ENCODE measurements at regions not wholly inside any gene's neighbourhood (a gene's known extent, or its start where the extent isn't known, plus 50 kb on each side); places are given as distances from the start of the nearest gene placed in this dataset.
A peak's percentile ranks its signal among the peaks of the same experiment; 100 is the strongest.

- DNase-seq (ENCODE audit: low spot score), result no peak
- in situ Hi-C loops (cut with MboI; ENCODE audit: low sequenced_read_pairs, unreplicated experiment), result no loop called here
- TF ChIP-seq, protein P1, sequence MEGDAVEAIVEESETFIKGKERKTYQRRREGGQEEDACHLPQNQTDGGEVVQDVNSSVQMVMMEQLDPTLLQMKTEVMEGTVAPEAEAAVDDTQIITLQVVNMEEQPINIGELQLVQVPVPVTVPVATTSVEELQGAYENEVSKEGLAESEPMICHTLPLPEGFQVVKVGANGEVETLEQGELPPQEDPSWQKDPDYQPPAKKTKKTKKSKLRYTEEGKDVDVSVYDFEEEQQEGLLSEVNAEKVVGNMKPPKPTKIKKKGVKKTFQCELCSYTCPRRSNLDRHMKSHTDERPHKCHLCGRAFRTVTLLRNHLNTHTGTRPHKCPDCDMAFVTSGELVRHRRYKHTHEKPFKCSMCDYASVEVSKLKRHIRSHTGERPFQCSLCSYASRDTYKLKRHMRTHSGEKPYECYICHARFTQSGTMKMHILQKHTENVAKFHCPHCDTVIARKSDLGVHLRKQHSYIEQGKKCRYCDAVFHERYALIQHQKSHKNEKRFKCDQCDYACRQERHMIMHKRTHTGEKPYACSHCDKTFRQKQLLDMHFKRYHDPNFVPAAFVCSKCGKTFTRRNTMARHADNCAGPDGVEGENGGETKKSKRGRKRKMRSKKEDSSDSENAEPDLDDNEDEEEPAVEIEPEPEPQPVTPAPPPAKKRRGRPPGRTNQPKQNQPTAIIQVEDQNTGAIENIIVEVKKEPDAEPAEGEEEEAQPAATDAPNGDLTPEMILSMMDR (IDR thresholded peaks at IDR 0.05; ENCODE audit: borderline replicate concordance, control extremely low read depth, extremely low read depth, insufficient read depth, missing control alignments), result no peak
Measured at GRCh38 chr3:28949580-28949979, 331.3 kb upstream of the RBMS3 start.

- no peak for DNase-seq (ENCODE audit: low spot score)
- in situ Hi-C loops (cut with MboI; ENCODE audit: low sequenced_read_pairs, unreplicated experiment), result no loop called here
- TF ChIP-seq, protein P1 (IDR thresholded peaks at IDR 0.05; ENCODE audit: borderline replicate concordance, control extremely low read depth, extremely low read depth, insufficient read depth, missing control alignments), result no peak
Measured at GRCh38 chr3:28950614-28951013, 330.3 kb upstream of the RBMS3 start.

- TF ChIP-seq, protein P1 (IDR thresholded peaks at IDR 0.05; ENCODE audit: borderline replicate concordance, control extremely low read depth, extremely low read depth, insufficient read depth, missing control alignments), result no peak
- no peak for DNase-seq (ENCODE audit: low spot score)
- in situ Hi-C loops (cut with MboI; ENCODE audit: low sequenced_read_pairs, unreplicated experiment), result no loop called here
Measured at GRCh38 chr3:28951772-28952556, 328.9 kb upstream of the RBMS3 start.

DNA sequence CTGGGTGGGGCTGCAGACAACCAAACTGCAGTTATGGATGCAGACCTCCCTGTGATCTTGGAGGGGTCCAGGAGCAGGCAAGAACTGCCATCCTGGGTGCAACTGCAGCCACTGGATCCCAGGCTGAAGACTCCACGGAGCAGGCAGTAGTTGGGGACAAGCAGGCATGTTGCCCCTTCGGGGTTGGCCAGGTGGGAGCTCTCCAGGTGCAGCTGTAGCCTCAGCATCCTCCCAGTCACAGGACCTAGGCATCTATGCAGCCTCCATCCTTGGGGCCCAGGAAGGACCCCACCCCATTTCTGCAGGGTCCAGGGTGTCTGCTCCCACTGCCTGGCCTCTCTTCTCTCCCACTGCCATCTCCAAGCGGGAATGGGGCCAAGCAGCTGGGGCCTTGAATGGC lies 322.2 kb upstream of the RBMS3 start:
- TF ChIP-seq, protein P1 (IDR thresholded peaks at IDR 0.05; ENCODE audit: borderline replicate concordance, control extremely low read depth, extremely low read depth, insufficient read depth, missing control alignments), result no peak
- in situ Hi-C loops (cut with MboI; ENCODE audit: low sequenced_read_pairs, unreplicated experiment), result no loop called here

GRCh38 chr3:28971156-28971555 lies 309.7 kb upstream of the RBMS3 start:
- in situ Hi-C loops (cut with MboI; ENCODE audit: low sequenced_read_pairs, unreplicated experiment), result no loop called here
- DNase-seq (ENCODE audit: low spot score), result no peak
- TF ChIP-seq, protein P1 (IDR thresholded peaks at IDR 0.05; ENCODE audit: borderline replicate concordance, control extremely low read depth, extremely low read depth, insufficient read depth, missing control alignments), result no peak

More for the DNA sequence above, 322.2 kb upstream of the RBMS3 start:
- DNase-seq (ENCODE audit: low spot score), result peak; percentile 12

GRCh38 chr3:28972921-28973320 lies 307.9 kb upstream of the RBMS3 start:
- in situ Hi-C loops (cut with MboI; ENCODE audit: low sequenced_read_pairs, unreplicated experiment), result no loop called here
- TF ChIP-seq, protein P1 (IDR thresholded peaks at IDR 0.05; ENCODE audit: borderline replicate concordance, control extremely low read depth, extremely low read depth, insufficient read depth, missing control alignments), result no peak
- no peak for DNase-seq (ENCODE audit: low spot score)
